ENCODE measurements at regions not wholly inside any gene's neighbourhood (a gene's known extent, or its start where the extent isn't known, plus 50 kb on each side); places are given as distances from the start of the nearest gene placed in this dataset. TPM values are rescaled to one million over a fixed set of nuclear protein-coding genes. Genes with fewer than 3 reads are reported as not detected.
"Not testable (repeated sequence)": the region's sequence is repeated elsewhere in the genome, so short reads cannot be mapped to it uniquely, and the experiment has no call there.

- H4K5ac ChIP-seq (ENCODE audit: low read length), result no peak overlapping the region
- no peak overlapping the region for H3K4me3 ChIP-seq (ENCODE audit: low read length)
- H2BK120ac ChIP-seq (ENCODE audit: low read depth, low read length), result no peak overlapping the region
- no peak overlapping the region for H4K8ac ChIP-seq (ENCODE audit: low read depth, low read length)
- no peak overlapping the region for H2AK5ac ChIP-seq (ENCODE audit: low read length)
- H3K79me2 ChIP-seq (ENCODE audit: control insufficient read depth, insufficient read depth, low read length), result no peaks in the 10 kb centered on the region
- H3K4me1 ChIP-seq (ENCODE audit: control insufficient read depth, low read depth, low read length), result no peaks in the 10 kb centered on the region
- no peak overlapping the region for H3K18ac ChIP-seq (ENCODE audit: low read length)
- H2BK5ac ChIP-seq (ENCODE audit: low read length), result no peak overlapping the region
- H3K4me2 ChIP-seq (ENCODE audit: low read length), result no peak overlapping the region
- no peaks in the 10 kb centered on the region for H3K27me3 ChIP-seq (ENCODE audit: insufficient read depth, low read length, poor library complexity)
- H3K36me3 ChIP-seq (ENCODE audit: control insufficient read depth, insufficient read depth, low read length), result no peaks in the 10 kb centered on the region
- no peak overlapping the region for H3K23ac ChIP-seq (ENCODE audit: low read length)
- H3K79me1 ChIP-seq (ENCODE audit: low read length), result no peaks in the 10 kb centered on the region
- no peak overlapping the region for H3K27ac ChIP-seq (ENCODE audit: low read depth, low read length)
- no peak overlapping the region for H3K9ac ChIP-seq (ENCODE audit: low read length)
- H3K56ac ChIP-seq (ENCODE audit: low read length), result no peak overlapping the region
- no peak overlapping the region for H3K4ac ChIP-seq (ENCODE audit: low read depth, low read length)
- H2BK15ac ChIP-seq (replicated peaks; ENCODE audit: low read depth), result no peak overlapping the region
- no peak for DNase-seq
Measured at GRCh38 chr5:36536616-36537005, 69.8 kb upstream of the SLC1A3 start.

GRCh38 chr5:36537724-36538123, 68.7 kb upstream of the SLC1A3 start:
- H3K18ac ChIP-seq (ENCODE audit: low read length), result no peak overlapping the region
- H3K27ac ChIP-seq (ENCODE audit: low read depth, low read length), result no peak overlapping the region
- H3K4me2 ChIP-seq (ENCODE audit: low read length), result no peak overlapping the region
- DNase-seq, result no peak
- H3K79me1 ChIP-seq (ENCODE audit: low read length), result no peaks in the 10 kb centered on the region
- H4K8ac ChIP-seq (ENCODE audit: low read depth, low read length), result no peak overlapping the region
- no peaks in the 10 kb centered on the region for H3K27me3 ChIP-seq (ENCODE audit: insufficient read depth, low read length, poor library complexity)
- H3K23ac ChIP-seq (ENCODE audit: low read length), result no peak overlapping the region
- H3K4ac ChIP-seq (ENCODE audit: low read depth, low read length), result no peak overlapping the region
- no peak overlapping the region for H3K56ac ChIP-seq (ENCODE audit: low read length)
- no CpG with 5 or more reads among the region's 4 CpGs for WGBS (ENCODE audit: extremely low coverage, insufficient coverage, low lambda C conversion rate)
- no peak overlapping the region for H3K4me3 ChIP-seq (ENCODE audit: low read length)
- no peaks in the 10 kb centered on the region for H3K79me2 ChIP-seq (ENCODE audit: control insufficient read depth, insufficient read depth, low read length)
- H3K4me1 ChIP-seq (ENCODE audit: control insufficient read depth, low read depth, low read length), result no peaks in the 10 kb centered on the region
- H2BK15ac ChIP-seq (replicated peaks; ENCODE audit: low read depth), result no peak overlapping the region
- no peaks in the 10 kb centered on the region for H3K36me3 ChIP-seq (ENCODE audit: control insufficient read depth, insufficient read depth, low read length)
- H4K5ac ChIP-seq (ENCODE audit: low read length), result no peak overlapping the region
- no peak overlapping the region for H2BK5ac ChIP-seq (ENCODE audit: low read length)
- no peak overlapping the region for H3K9ac ChIP-seq (ENCODE audit: low read length)
- no peak overlapping the region for H2BK120ac ChIP-seq (ENCODE audit: low read depth, low read length)
- no peak overlapping the region for H2AK5ac ChIP-seq (ENCODE audit: low read length)

- no peaks in the 10 kb centered on the region for H3K36me3 ChIP-seq (ENCODE audit: control insufficient read depth, insufficient read depth, low read length)
- no peak overlapping the region for H3K9ac ChIP-seq (ENCODE audit: low read length)
- H3K27me3 ChIP-seq (ENCODE audit: insufficient read depth, low read length, poor library complexity), result no peaks in the 10 kb centered on the region
- DNase-seq, result peak; percentile 95
- no peak overlapping the region for H2BK5ac ChIP-seq (ENCODE audit: low read length)
- WGBS (ENCODE audit: extremely low coverage, insufficient coverage, low lambda C conversion rate), result no CpG with 5 or more reads among the region's 8 CpGs
- no peak overlapping the region for H3K27ac ChIP-seq (ENCODE audit: low read depth, low read length)
- no peak overlapping the region for H4K5ac ChIP-seq (ENCODE audit: low read length)
- H3K4me2 ChIP-seq (ENCODE audit: low read length), result no peak overlapping the region
- no peak overlapping the region for H2BK120ac ChIP-seq (ENCODE audit: low read depth, low read length)
- no peaks in the 10 kb centered on the region for H3K79me2 ChIP-seq (ENCODE audit: control insufficient read depth, insufficient read depth, low read length)
- no peak overlapping the region for H4K8ac ChIP-seq (ENCODE audit: low read depth, low read length)
- no peak overlapping the region for H3K18ac ChIP-seq (ENCODE audit: low read length)
- H3K56ac ChIP-seq (ENCODE audit: low read length), result no peak overlapping the region
- no peaks in the 10 kb centered on the region for H3K4me1 ChIP-seq (ENCODE audit: control insufficient read depth, low read depth, low read length)
- H3K4ac ChIP-seq (ENCODE audit: low read depth, low read length), result no peak overlapping the region
- no peaks in the 10 kb centered on the region for H3K79me1 ChIP-seq (ENCODE audit: low read length)
- H2BK15ac ChIP-seq (replicated peaks; ENCODE audit: low read depth), result no peak overlapping the region
- no peak overlapping the region for H3K23ac ChIP-seq (ENCODE audit: low read length)
- no peak overlapping the region for H3K4me3 ChIP-seq (ENCODE audit: low read length)
- H2AK5ac ChIP-seq (ENCODE audit: low read length), result no peak overlapping the region
Measured at GRCh38 chr5:36552651-36553393, 53.6 kb upstream of the SLC1A3 start.

- not testable (repeated sequence) for H2BK15ac ChIP-seq (replicated peaks; ENCODE audit: low read depth); H3K9ac ChIP-seq (ENCODE audit: low read length); H4K5ac ChIP-seq (ENCODE audit: low read length); H3K79me1 ChIP-seq (ENCODE audit: low read length); H3K23ac ChIP-seq (ENCODE audit: low read length); H3K18ac ChIP-seq (ENCODE audit: low read length); H3K56ac ChIP-seq (ENCODE audit: low read length); H3K4me1 ChIP-seq (ENCODE audit: control insufficient read depth, low read depth, low read length); H2BK120ac ChIP-seq (ENCODE audit: low read depth, low read length); H3K79me2 ChIP-seq (ENCODE audit: control insufficient read depth, insufficient read depth, low read length); H3K4me3 ChIP-seq (ENCODE audit: low read length); H3K4me2 ChIP-seq (ENCODE audit: low read length); H3K27ac ChIP-seq (ENCODE audit: low read depth, low read length); DNase-seq; H3K36me3 ChIP-seq (ENCODE audit: control insufficient read depth, insufficient read depth, low read length); H3K4ac ChIP-seq (ENCODE audit: low read depth, low read length); H3K27me3 ChIP-seq (ENCODE audit: insufficient read depth, low read length, poor library complexity); H4K8ac ChIP-seq (ENCODE audit: low read depth, low read length); H2BK5ac ChIP-seq (ENCODE audit: low read length); H2AK5ac ChIP-seq (ENCODE audit: low read length)
- WGBS (ENCODE audit: extremely low coverage, insufficient coverage, low lambda C conversion rate), result no CpG with 5 or more reads among the region's 1 CpG
Measured at GRCh38 chr5:36555035-36555434, 51.4 kb upstream of the SLC1A3 start.

Small RNAs in the stretch of these regions (small RNA-seq; reads per million reads assigned to genes)
- not detected for gene RNA5SP181 (ENCODE audit: insufficient read depth)

All from mesendoderm (in vitro differentiated cells).